Tibial artery (tissue), 4 donors: ENCODE measurements at regions not wholly inside any gene's neighbourhood (a gene's known extent, or its start where the extent isn't known, plus 50 kb on each side); places are given as distances from the start of the nearest gene placed in this dataset.

Experiments
- DNase-seq, 2 donors: peaks; one replicate each; pipeline ENCODE4 v3.0.0-alpha.2; 2019
- H3K27ac ChIP-seq, 2 donors: fragments of 200-600 bp; sonication (generic) in 1 of 2; 1 replicate in 1 of 2; 2 replicates in 1 of 2; pipeline ENCODE4 v1.5.1; 2018 to 2019; ENCODE audit warnings: mild to moderate bottlenecking in 1 of 2
- H3K27me3 ChIP-seq, 2 donors: fragments of 200-600 bp; sonication (generic) in 1 of 2; one replicate each; pipeline versions ENCODE4 v1.5.1 to v1.6.0; 2016 to 2019
- H3K36me3 ChIP-seq, 3 donors: fragments of 200-600 bp; sonication (generic) in 2 of 3; one replicate each; pipeline ENCODE4 v1.5.1; 2016 to 2019; ENCODE audit warnings: mild to moderate bottlenecking in 2 of 3
- H3K4me1 ChIP-seq, 4 donors: fragments of 200-600 bp; sonication (generic) in 2 of 4; 1 replicate in 3 of 4; 2 replicates in 1 of 4; pipeline ENCODE4 v1.5.1; 2016 to 2019
- H3K4me3 ChIP-seq, 2 donors: fragments of 200-600 bp; sonication (generic) in 1 of 2; 1 replicate in 1 of 2; 2 replicates in 1 of 2; pipeline ENCODE4 v1.5.1; 2018 to 2019; ENCODE audit warnings: mild to moderate bottlenecking in 2 of 2
- H3K9me3 ChIP-seq, 3 donors: fragments of 200-600 bp; sonication (generic) in 1 of 3; one replicate each; pipeline ENCODE4 v1.5.1; 2016 to 2019
- intact Hi-C: fragments of 100-400 bp; cut with DNase I; formaldehyde crosslinking; loops from one replicate; pipeline ENCODE4 v1.15.0; 2023; ENCODE audit warnings: low total_unique reads
- TF ChIP-seq, protein P1 (sequence below), 2 experiments: fragments of 200-600 bp in 1 of 2; fragments of 450-650 bp in 1 of 2; IDR thresholded peaks; one replicate each; pipeline ENCODE4 v1.5.1; 2017 to 2019; ENCODE audit warnings: antibody characterized with exemption in 2 of 2, mild to moderate bottlenecking in 1 of 2, moderate library complexity in 1 of 2

DNA sequence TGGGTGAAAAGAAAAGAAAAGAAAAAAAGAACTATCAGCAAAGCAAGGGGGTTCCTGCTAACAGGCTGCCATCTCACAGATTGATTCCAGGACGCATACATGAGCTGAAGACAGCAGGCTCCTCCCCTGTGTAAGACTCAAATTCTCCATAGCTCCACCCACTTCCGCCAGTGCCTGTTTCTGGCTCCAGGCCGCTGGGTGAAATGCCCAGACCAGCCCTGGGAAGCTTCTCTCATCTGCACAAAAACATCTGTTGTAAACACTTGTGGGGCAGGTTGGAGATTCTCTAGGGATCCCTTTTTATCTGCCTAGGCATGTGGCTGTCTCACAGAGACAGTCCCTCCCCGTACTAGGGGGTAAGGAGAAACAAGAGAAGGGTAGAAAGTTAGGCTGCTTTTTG lies 1054.4 kb upstream of the SPRY2 start:
- DNase-seq, result no peak

DNA sequence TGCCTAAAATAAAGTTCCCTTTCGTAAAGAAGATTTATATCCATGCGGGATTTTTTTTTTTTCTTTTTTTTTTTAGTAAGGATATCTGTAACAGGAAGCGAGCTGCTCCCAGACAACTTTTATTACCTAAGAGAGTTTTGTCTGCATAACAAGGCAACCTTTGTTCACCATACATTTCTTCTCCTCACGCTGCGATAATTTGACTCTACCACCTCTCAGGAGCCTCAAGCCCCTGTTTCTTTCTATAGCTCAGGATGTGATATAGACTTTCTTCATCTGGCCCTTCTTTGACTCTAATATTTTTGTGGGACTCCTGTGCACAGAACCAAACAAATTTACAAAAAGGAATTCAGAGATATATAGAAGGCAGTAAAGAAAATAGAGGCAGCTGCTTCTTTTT lies 1053.7 kb upstream of the SPRY2 start:
- TF ChIP-seq, protein P1, sequence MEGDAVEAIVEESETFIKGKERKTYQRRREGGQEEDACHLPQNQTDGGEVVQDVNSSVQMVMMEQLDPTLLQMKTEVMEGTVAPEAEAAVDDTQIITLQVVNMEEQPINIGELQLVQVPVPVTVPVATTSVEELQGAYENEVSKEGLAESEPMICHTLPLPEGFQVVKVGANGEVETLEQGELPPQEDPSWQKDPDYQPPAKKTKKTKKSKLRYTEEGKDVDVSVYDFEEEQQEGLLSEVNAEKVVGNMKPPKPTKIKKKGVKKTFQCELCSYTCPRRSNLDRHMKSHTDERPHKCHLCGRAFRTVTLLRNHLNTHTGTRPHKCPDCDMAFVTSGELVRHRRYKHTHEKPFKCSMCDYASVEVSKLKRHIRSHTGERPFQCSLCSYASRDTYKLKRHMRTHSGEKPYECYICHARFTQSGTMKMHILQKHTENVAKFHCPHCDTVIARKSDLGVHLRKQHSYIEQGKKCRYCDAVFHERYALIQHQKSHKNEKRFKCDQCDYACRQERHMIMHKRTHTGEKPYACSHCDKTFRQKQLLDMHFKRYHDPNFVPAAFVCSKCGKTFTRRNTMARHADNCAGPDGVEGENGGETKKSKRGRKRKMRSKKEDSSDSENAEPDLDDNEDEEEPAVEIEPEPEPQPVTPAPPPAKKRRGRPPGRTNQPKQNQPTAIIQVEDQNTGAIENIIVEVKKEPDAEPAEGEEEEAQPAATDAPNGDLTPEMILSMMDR (IDR thresholded peaks at IDR 0.05), result no peak
- Histone ChIP-seq H3K4me3 (no peak overlapping the region), H3K9me3 (no peaks in the 10 kb centered on the region), H3K27me3 (no peaks in the 10 kb centered on the region), H3K36me3 (no peaks in the 10 kb centered on the region), H3K4me1 (no peaks in the 10 kb centered on the region), H3K27ac (no peak overlapping the region)
- intact Hi-C loops, result no loop called here
- no peak for DNase-seq

More for the DNA sequence above, 1054.4 kb upstream of the SPRY2 start:
- intact Hi-C loops, result no loop called here
- no peaks in the 10 kb centered on the region for H3K9me3 ChIP-seq
- no peak overlapping the region for H3K4me3 ChIP-seq
- H3K27ac ChIP-seq, result no peak overlapping the region
- no peaks in the 10 kb centered on the region for H3K4me1 ChIP-seq
- no peaks in the 10 kb centered on the region for H3K27me3 ChIP-seq
- TF ChIP-seq, protein P1 (IDR thresholded peaks at IDR 0.05), result no peak
- no peaks in the 10 kb centered on the region for H3K36me3 ChIP-seq

DNA sequence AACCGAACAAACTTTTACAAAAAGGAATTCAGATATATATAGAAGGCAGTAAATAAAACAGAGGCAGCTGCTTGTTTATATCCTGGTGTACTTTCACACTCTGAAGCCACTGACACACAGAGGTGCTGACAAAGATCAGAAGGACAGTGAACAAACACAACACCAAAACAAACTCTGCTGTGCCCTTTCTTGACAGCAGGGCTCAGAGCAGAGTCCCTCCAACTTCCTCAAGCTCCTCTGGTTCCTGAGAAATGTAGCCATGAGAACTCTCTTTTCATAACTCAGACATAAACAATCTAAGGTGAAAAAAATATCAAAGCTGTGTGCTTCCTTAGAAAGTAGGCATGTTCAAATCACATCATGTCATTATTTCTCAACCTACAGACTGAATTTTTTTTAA lies 1052.8 kb upstream of the SPRY2 start:
- Histone ChIP-seq H3K9me3 (no peaks in the 10 kb centered on the region), H3K4me1 (no peaks in the 10 kb centered on the region), H3K36me3 (no peaks in the 10 kb centered on the region), H3K27me3 (no peaks in the 10 kb centered on the region), H3K4me3 (no peak overlapping the region), H3K27ac (no peak overlapping the region)
- TF ChIP-seq, protein P1 (IDR thresholded peaks at IDR 0.05), result no peak
- DNase-seq, result no peak
- intact Hi-C loops, result no loop called here

DNA sequence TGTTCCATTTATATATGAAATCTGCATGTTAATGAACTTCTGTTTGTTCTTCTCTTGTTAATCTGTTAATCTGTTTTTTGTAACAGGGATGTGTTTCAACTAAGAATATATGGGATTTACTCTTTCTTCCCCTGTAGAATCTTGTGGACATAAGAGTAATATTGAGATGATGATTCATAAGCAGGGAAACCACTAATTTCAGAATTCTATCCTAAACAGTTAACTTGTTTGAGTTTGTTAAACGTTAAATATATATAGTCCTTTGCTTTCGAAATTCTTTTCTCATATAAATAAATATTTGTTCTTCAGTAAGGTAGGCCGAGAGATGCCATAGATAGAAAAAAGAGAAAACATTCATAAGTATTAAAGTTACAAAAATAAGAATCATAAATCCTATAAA lies 1052.2 kb upstream of the SPRY2 start:
- H3K9me3 ChIP-seq, result no peaks in the 10 kb centered on the region
- H3K36me3 ChIP-seq, result no peaks in the 10 kb centered on the region
- no peak overlapping the region for H3K27ac ChIP-seq
- intact Hi-C loops, result no loop called here
- no peak overlapping the region for H3K4me3 ChIP-seq
- DNase-seq, result no peak
- no peaks in the 10 kb centered on the region for H3K4me1 ChIP-seq
- TF ChIP-seq, protein P1 (IDR thresholded peaks at IDR 0.05), result no peak
- H3K27me3 ChIP-seq, result no peaks in the 10 kb centered on the region

DNA sequence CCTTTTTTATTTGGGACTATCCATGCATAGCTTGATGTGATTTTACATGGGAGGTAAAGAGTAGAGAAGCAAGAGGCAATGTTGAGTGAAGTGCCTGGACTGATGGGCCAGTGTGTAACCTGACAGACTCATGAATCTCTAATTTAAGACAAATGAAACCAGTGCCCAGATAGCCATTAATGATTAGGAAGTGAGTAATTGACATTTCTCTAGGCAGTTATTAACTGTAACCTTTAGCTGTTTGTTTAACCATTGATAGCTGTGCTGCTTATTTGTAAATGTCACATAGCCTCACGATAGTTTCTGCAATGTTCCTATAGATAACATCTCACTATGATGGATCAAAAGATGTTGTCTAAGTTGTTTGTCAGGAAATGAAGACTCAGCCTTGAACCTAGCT lies 1047.5 kb upstream of the SPRY2 start:
- H3K36me3 ChIP-seq, result no peaks in the 10 kb centered on the region
- H3K4me3 ChIP-seq, result no peak overlapping the region
- no peaks in the 10 kb centered on the region for H3K4me1 ChIP-seq
- no peak overlapping the region for H3K27ac ChIP-seq
- TF ChIP-seq, protein P1 (IDR thresholded peaks at IDR 0.05), result no peak
- H3K9me3 ChIP-seq, result no peaks in the 10 kb centered on the region
- DNase-seq, result no peak
- intact Hi-C loops, result no loop called here
- H3K27me3 ChIP-seq, result no peaks in the 10 kb centered on the region

DNA sequence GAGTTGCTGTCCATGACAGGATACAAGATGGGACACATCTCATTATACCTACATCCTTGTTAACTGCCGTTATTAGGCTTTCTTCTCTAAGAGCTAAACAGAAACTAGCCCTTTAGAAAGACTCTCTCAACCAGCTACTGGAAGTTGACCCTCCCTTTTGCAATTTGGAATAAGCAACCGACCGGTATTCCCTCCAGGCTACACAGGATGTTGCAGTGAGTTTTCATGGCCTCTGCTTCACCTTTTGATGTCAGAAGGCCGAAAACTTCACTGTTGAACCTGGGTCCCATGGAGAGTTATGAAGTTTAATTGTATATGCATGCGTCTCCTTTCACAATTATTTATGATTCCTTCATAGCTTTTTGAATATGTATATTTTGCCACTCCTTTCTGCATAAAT lies 1042.5 kb upstream of the SPRY2 start:
- no peaks in the 10 kb centered on the region for H3K9me3 ChIP-seq
- intact Hi-C loops, result no loop called here
- no peak overlapping the region for H3K4me3 ChIP-seq
- TF ChIP-seq, protein P1 (IDR thresholded peaks at IDR 0.05), result no peak
- H3K27me3 ChIP-seq, result no peaks in the 10 kb centered on the region
- no peaks in the 10 kb centered on the region for H3K4me1 ChIP-seq
- no peaks in the 10 kb centered on the region for H3K36me3 ChIP-seq
- no peak overlapping the region for H3K27ac ChIP-seq
- DNase-seq, result no peak
